ENCODE measurements at regions not wholly inside any gene's neighbourhood (a gene's known extent, or its start where the extent isn't known, plus 50 kb on each side); places are given as distances from the start of the nearest gene placed in this dataset.

DNA sequence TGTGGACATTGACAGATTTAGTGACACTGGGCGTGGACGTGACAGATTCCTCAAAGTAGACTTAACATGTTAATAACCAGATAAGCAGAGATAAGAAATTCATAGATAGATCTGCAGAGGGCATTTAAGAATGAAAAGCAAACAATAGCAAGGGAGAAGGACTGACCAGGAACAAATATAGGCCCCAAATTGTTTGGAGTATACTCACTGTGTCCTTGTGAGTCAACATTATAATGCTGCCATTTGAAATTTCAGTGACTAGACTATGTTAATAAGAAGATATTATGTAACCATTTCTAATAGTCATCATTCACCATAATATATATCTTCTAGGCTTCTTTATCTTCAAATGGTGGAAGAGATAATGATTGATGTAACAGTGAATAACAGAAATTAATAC, 78.1 kb upstream of the SLC38A11 start:
- intact Hi-C loops (cut with micrococcal nuclease), result no loop called here

DNA sequence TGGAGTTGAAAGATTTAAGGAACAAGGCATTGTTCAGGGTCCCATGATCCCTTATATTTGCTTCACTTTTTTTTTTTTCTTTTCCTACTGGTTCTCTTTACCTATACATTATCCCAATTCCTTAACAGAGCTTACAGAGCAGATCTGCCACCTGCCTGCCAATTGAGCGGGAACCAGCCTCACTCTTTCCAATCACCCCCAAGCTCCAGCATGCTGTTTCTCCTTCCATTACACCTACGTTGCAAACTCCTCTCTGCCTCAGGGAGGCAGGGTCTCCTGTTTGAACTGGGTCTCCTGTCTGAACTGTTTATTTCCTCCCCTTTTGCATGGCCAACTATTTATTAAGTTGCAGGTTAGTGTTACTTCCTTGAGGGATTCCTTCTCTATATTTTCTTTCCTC, 77.2 kb upstream of the SLC38A11 start:
- intact Hi-C loops (cut with micrococcal nuclease), result no loop called here

DNA sequence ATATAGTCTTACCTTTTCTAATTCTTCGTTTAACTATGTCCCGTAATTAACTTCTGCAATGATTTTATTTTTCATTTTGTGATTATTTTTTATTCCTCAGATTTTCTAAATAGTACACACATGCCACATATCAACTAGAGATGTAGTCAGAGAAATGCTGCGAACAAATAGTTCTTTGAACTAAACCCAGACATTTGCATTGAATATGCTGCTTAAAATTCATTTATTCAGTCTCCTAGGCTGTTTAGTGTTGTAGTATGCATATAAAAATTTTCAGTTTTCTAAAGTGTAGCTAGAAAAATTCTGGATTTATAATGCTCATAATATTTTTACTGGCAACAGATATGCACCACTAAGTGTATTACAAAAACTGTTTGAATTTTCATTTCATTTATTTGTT, 68.9 kb upstream of the SLC38A11 start:
- intact Hi-C loops (cut with micrococcal nuclease), result no loop called here

DNA sequence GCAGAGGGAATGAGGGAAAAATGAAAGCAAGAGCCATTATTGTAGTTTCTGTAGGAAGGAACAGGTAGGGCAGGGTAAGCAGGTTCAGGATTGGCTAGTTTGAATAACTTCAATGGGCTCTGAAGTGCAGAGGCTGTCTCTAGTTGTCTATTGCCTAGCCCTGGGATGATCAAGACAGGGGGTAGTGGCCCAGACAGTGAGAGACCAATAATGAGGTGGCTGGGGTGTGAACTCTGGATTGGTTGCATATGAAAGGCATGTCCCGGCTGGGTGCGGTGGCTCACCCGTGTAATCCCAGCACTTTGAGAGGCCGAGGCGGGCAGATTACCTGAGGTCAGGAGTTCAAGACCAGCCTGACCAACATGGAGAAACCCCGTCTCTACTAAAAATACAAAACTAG, 67.5 kb upstream of the SLC38A11 start:
- intact Hi-C loops (cut with micrococcal nuclease), result no loop called here

GRCh38 chr2:165017966-165018596, 62.8 kb upstream of the SLC38A11 start:
- intact Hi-C loops (cut with micrococcal nuclease), result loop anchor here (1.0 to 2.0 kb wide), 2 partner anchors 186 to 279 kb away; partner anchors contain the start of gene SCN3A

GRCh38 chr2:165016772-165017411, 61.6 kb upstream of the SLC38A11 start:
- intact Hi-C loops (cut with micrococcal nuclease), result loop anchor here (1.0 to 2.0 kb wide), 2 partner anchors 187 to 278 kb away; partner anchors contain the start of gene SCN3A

GRCh38 chr2:165015052-165015642, 59.8 kb upstream of the SLC38A11 start:
- intact Hi-C loops (cut with micrococcal nuclease), result loop anchor here (1.0 kb wide), 3 partner anchors 22 to 859 kb away; no protein-coding TSS in a partner anchor

DNA sequence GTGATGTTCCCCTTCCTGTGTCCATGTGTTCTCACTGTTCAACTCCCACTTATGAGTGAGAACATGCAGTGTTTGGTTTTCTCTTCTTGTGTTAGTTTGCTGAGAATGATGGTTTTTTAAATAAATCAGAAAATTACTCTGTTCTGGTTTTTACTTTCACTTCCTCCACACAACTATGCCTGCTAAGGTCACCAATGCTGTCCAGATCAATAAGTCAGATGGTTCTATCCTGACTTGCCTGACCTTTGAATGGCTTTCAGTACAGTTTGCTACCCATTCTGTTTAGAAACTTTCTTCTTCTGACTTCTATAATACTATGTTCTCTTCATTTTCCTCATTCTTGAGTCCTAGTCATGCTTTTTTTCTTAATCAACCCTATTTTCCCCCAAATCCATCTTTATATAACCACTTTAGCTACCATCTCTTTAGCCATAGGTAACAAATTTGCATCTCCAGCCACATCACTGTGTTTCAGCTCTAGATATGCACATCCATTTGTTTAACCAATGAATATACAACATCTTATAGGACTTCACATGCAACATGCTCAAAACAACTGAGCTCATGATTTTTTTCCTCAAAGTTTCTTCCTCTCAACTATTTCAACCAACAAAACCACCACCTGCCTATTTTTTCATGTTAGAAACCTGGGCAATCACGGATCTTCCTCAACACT, 58.8 kb upstream of the SLC38A11 start:
- intact Hi-C loops (cut with micrococcal nuclease), result no loop called here

DNA sequence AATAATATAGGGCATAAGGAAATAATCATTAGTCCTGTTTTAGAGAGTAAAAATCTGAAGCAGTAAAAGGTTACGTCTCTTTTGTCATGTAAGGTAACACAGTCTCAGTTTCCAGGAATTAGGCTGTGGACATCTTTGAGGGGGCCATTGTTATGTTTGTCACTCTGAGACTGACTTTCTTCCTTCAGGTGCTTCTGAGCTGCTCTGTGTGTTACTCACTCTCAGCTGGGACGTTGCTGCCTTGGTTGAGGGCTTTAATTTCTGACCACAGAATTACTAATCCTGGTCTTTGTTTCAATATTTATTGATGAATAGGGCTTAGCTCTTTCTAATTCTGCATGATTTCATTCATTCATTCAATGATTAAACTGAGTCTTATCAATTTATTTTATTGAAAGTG, 55.9 kb upstream of the SLC38A11 start:
- intact Hi-C loops (cut with micrococcal nuclease), result no loop called here

- intact Hi-C loops (cut with micrococcal nuclease), result no loop called here
Measured at GRCh38 chr2:165010556-165010955, 55.2 kb upstream of the SLC38A11 start.

DNA sequence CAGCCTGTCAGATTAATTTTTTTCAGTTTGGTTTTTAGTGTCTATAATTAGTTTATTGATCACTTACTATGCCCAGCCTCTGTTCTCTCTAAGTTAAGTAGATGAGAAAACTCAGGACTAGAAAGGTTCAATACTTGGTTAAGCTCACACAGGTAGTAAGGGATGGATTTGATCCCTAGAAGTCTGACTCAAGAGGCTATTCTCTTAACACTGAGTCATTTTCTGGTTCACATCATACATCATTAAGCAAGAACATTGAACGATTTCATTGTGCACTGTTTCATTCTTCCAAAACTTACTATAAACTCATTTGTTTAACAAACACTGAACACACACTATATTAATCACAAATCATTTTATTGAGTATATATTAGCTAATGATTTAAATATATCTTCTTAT, 54.1 kb upstream of the SLC38A11 start:
- intact Hi-C loops (cut with micrococcal nuclease), result no loop called here

- intact Hi-C loops (cut with micrococcal nuclease), result no loop called here
Measured at GRCh38 chr2:165008730-165009315, 53.5 kb upstream of the SLC38A11 start.

- intact Hi-C loops (cut with micrococcal nuclease), result no loop called here
Measured at GRCh38 chr2:165007161-165007744, 51.9 kb upstream of the SLC38A11 start.
